ENCODE measurements at regions not wholly inside any gene's neighbourhood (a gene's known extent, or its start where the extent isn't known, plus 50 kb on each side); places are given as distances from the start of the nearest gene placed in this dataset.

- Mint-ChIP-seq H3K27me3 (ENCODE audit: unreplicated experiment) (peaks cover 8% of the 10 kb centered on the region), H3K27ac (ENCODE audit: unreplicated experiment) (no peak overlapping the region), H3K9me3 (ENCODE audit: unreplicated experiment) (peaks cover 7% of the 10 kb centered on the region), H3K36me3 (ENCODE audit: unreplicated experiment) (no peaks in the 10 kb centered on the region), H3K4me1 (ENCODE audit: unreplicated experiment) (no peaks in the 10 kb centered on the region), H3K4me3 (ENCODE audit: unreplicated experiment) (no peak overlapping the region)
- no peak for DNase-seq (ENCODE audit: extremely low spot score, unreplicated experiment)
- no peak for TF ChIP-seq CTCF (IDR thresholded peaks at IDR 0.05)
These were observed 430.1 kb upstream of the ESRRG start for GRCh38 chr1:217153361-217153760.

GRCh38 chr1:217150366-217150765 lies 427.1 kb upstream of the ESRRG start:
- H3K4me1 Mint-ChIP-seq (ENCODE audit: unreplicated experiment) = no peaks in the 10 kb centered on the region
- H3K9me3 Mint-ChIP-seq (ENCODE audit: unreplicated experiment) = peaks cover 8% of the 10 kb centered on the region
- DNase-seq (ENCODE audit: extremely low spot score, unreplicated experiment) = no peak
- no peak overlapping the region for H3K27ac Mint-ChIP-seq (ENCODE audit: unreplicated experiment)
- H3K36me3 Mint-ChIP-seq (ENCODE audit: unreplicated experiment) = no peaks in the 10 kb centered on the region
- H3K4me3 Mint-ChIP-seq (ENCODE audit: unreplicated experiment) = no peak overlapping the region
- TF ChIP-seq CTCF (IDR thresholded peaks at IDR 0.05) = no peak
- H3K27me3 Mint-ChIP-seq (ENCODE audit: unreplicated experiment) = peaks cover 8% of the 10 kb centered on the region

GRCh38 chr1:217149791-217150190 lies 426.6 kb upstream of the ESRRG start:
- Mint-ChIP-seq H3K27ac (ENCODE audit: unreplicated experiment) (no peak overlapping the region), H3K27me3 (ENCODE audit: unreplicated experiment) (peaks cover 8% of the 10 kb centered on the region), H3K4me1 (ENCODE audit: unreplicated experiment) (no peaks in the 10 kb centered on the region), H3K36me3 (ENCODE audit: unreplicated experiment) (no peaks in the 10 kb centered on the region), H3K4me3 (ENCODE audit: unreplicated experiment) (no peak overlapping the region), H3K9me3 (ENCODE audit: unreplicated experiment) (peaks cover 10% of the 10 kb centered on the region)
- TF ChIP-seq CTCF (IDR thresholded peaks at IDR 0.05) = no peak
- no peak for DNase-seq (ENCODE audit: extremely low spot score, unreplicated experiment)

- peaks cover 19% of the 10 kb centered on the region for H3K4me1 Mint-ChIP-seq (ENCODE audit: unreplicated experiment)
- no peak for TF ChIP-seq CTCF (IDR thresholded peaks at IDR 0.05)
- no peaks in the 10 kb centered on the region for H3K36me3 Mint-ChIP-seq (ENCODE audit: unreplicated experiment)
- no peak overlapping the region for H3K27ac Mint-ChIP-seq (ENCODE audit: unreplicated experiment)
- DNase-seq (ENCODE audit: extremely low spot score, unreplicated experiment) = no peak
- no peak overlapping the region for H3K4me3 Mint-ChIP-seq (ENCODE audit: unreplicated experiment)
- H3K9me3 Mint-ChIP-seq (ENCODE audit: unreplicated experiment) = peaks cover 4% of the 10 kb centered on the region
- H3K27me3 Mint-ChIP-seq (ENCODE audit: unreplicated experiment) = peaks cover 61% of the 10 kb centered on the region
These were observed 418.5 kb upstream of the ESRRG start for GRCh38 chr1:217141711-217142110.

GRCh38 chr1:217140041-217140901 lies 417.0 kb upstream of the ESRRG start:
- Mint-ChIP-seq H3K9me3 (ENCODE audit: unreplicated experiment) (peaks cover 2% of the 10 kb centered on the region), H3K27ac (ENCODE audit: unreplicated experiment) (no peak overlapping the region), H3K36me3 (ENCODE audit: unreplicated experiment) (no peaks in the 10 kb centered on the region), H3K4me3 (ENCODE audit: unreplicated experiment) (no peak overlapping the region), H3K4me1 (ENCODE audit: unreplicated experiment) (peaks cover 31% of the 10 kb centered on the region), H3K27me3 (ENCODE audit: unreplicated experiment) (peaks cover 74% of the 10 kb centered on the region)
- TF ChIP-seq CTCF (IDR thresholded peaks at IDR 0.05) = no peak
- no peak for DNase-seq (ENCODE audit: extremely low spot score, unreplicated experiment)

Data from osteocyte (in vitro differentiated cells).